ENCODE measurements at regions not wholly inside any gene's neighbourhood (a gene's known extent, or its start where the extent isn't known, plus 50 kb on each side); places are given as distances from the start of the nearest gene placed in this dataset.

DNA sequence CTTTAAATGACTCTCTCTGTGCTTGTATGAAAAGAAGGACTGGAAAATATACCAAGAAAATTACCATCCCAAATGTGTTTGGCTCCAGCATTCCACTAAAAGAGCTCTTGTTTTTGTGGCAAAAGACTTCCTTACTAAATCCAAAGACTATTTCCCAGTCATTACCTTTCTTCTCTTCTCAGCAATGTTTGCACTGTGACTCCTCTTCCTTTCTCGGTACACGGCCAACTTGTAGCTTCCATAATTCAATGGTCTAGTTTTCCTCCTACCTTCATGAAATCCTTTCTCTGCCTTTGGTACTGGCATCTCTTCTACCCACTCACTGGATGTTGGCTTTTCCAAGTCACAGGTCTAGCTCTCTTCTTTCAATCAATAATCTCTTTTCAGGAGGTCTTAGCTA, 568.5 kb upstream of the JAG1 start:
- no peak for TF ChIP-seq POLR2A (IDR thresholded peaks at IDR 0.05; ENCODE audit: control extremely low read depth in 1 of 2, low read depth in 2 of 2, low read length in 2 of 2)
- TF ChIP-seq, protein P1, sequence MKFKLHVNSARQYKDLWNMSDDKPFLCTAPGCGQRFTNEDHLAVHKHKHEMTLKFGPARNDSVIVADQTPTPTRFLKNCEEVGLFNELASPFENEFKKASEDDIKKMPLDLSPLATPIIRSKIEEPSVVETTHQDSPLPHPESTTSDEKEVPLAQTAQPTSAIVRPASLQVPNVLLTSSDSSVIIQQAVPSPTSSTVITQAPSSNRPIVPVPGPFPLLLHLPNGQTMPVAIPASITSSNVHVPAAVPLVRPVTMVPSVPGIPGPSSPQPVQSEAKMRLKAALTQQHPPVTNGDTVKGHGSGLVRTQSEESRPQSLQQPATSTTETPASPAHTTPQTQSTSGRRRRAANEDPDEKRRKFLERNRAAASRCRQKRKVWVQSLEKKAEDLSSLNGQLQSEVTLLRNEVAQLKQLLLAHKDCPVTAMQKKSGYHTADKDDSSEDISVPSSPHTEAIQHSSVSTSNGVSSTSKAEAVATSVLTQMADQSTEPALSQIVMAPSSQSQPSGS (IDR thresholded peaks at IDR 0.05; ENCODE audit: low read length): no peak
- TF ChIP-seq SAP30 (IDR thresholded peaks at IDR 0.05; ENCODE audit: insufficient read depth, insufficient replicate concordance, low read length): no peak
- no peak for TF ChIP-seq CREB1 (IDR thresholded peaks at IDR 0.05)
- TF ChIP-seq RAD21 (IDR thresholded peaks at IDR 0.05 in 1 of 2, conservative IDR thresholded peaks at IDR 0.05 in 1 of 2; ENCODE audit: low read depth in 2 of 2, low read length in 2 of 2): no peak
- TF ChIP-seq SP4 (IDR thresholded peaks at IDR 0.05; ENCODE audit: low read length): no peak
- no peak for TF ChIP-seq RNF2 (IDR thresholded peaks at IDR 0.05; ENCODE audit: borderline replicate concordance, low read depth, low read length, missing control alignments, poor library complexity, severe bottlenecking)
- TF ChIP-seq, protein P2, sequence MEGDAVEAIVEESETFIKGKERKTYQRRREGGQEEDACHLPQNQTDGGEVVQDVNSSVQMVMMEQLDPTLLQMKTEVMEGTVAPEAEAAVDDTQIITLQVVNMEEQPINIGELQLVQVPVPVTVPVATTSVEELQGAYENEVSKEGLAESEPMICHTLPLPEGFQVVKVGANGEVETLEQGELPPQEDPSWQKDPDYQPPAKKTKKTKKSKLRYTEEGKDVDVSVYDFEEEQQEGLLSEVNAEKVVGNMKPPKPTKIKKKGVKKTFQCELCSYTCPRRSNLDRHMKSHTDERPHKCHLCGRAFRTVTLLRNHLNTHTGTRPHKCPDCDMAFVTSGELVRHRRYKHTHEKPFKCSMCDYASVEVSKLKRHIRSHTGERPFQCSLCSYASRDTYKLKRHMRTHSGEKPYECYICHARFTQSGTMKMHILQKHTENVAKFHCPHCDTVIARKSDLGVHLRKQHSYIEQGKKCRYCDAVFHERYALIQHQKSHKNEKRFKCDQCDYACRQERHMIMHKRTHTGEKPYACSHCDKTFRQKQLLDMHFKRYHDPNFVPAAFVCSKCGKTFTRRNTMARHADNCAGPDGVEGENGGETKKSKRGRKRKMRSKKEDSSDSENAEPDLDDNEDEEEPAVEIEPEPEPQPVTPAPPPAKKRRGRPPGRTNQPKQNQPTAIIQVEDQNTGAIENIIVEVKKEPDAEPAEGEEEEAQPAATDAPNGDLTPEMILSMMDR (IDR thresholded peaks at IDR 0.05; ENCODE audit: control extremely low read depth in 1 of 3, insufficient read depth in 1 of 3, low read depth in 1 of 3, low read length in 3 of 3): no peak
- no peak for TF ChIP-seq RFX5 (IDR thresholded peaks at IDR 0.05; ENCODE audit: borderline replicate concordance, low read depth, low read length)

All from H1 (cell line).